ENCODE measurements at regions not wholly inside any gene's neighbourhood (a gene's known extent, or its start where the extent isn't known, plus 50 kb on each side); places are given as distances from the start of the nearest gene placed in this dataset.
"Not testable (repeated sequence)": the region's sequence is repeated elsewhere in the genome, so short reads cannot be mapped to it uniquely, and the experiment has no call there.

- 89 to 90% methylated on average over 8 of the region's 8 CpGs for WGBS, 2 donors
- Histone ChIP-seq H3K4me1 (ENCODE audit: control insufficient read depth in 1 of 2, insufficient read depth in 2 of 2, low read length in 2 of 2) (no peaks in the 10 kb centered on the region), H3K27ac (ENCODE audit: low read depth in 1 of 2, low read length in 2 of 2) (no peak overlapping the region), H3K9me3 (ENCODE audit: control insufficient read depth, low read length) (no peaks in the 10 kb centered on the region), H3K4me3 (ENCODE audit: low read length in 2 of 2) (no peak overlapping the region), H3K36me3 (ENCODE audit: control insufficient read depth in 1 of 2, insufficient read depth in 2 of 2, low read length in 1 of 2) (no peaks in the 10 kb centered on the region), H3K27me3 (ENCODE audit: control insufficient read depth in 1 of 2, insufficient read depth in 2 of 2, low read length in 1 of 2) (no peaks in the 10 kb centered on the region)
- DNase-seq (no peak), ATAC-seq (ENCODE audit: low FRiP score) (no peak)
- intact Hi-C loops (cut with DNase I) = no loop called here
Observed at GRCh38 chr16:50448522-50448921, 79.7 kb upstream of the BRD7 start.

GRCh38 chr16:50447386-50447785 is 78.6 kb upstream of the BRD7 start:
- DNase-seq; H3K4me1 ChIP-seq (ENCODE audit: control insufficient read depth in 1 of 2, insufficient read depth in 2 of 2, low read length in 2 of 2); H3K4me3 ChIP-seq (ENCODE audit: low read length in 2 of 2); H3K36me3 ChIP-seq (ENCODE audit: control insufficient read depth in 1 of 2, insufficient read depth in 2 of 2, low read length in 1 of 2); ATAC-seq (ENCODE audit: low FRiP score); H3K9me3 ChIP-seq (ENCODE audit: control insufficient read depth, low read length); H3K27ac ChIP-seq (ENCODE audit: low read depth in 1 of 2, low read length in 2 of 2); H3K27me3 ChIP-seq (ENCODE audit: control insufficient read depth in 1 of 2, insufficient read depth in 2 of 2, low read length in 1 of 2); intact Hi-C loops (cut with DNase I): not testable (repeated sequence)
- 88 to 92% methylated on average over 8 of the region's 8 CpGs for WGBS, 2 donors

- no peaks in the 10 kb centered on the region for H3K27me3 ChIP-seq (ENCODE audit: control insufficient read depth in 1 of 2, insufficient read depth in 2 of 2, low read length in 1 of 2)
- H3K9me3 ChIP-seq (ENCODE audit: control insufficient read depth, low read length) = no peaks in the 10 kb centered on the region
- H3K27ac ChIP-seq (ENCODE audit: low read depth in 1 of 2, low read length in 2 of 2) = no peak overlapping the region
- H3K36me3 ChIP-seq (ENCODE audit: control insufficient read depth in 1 of 2, insufficient read depth in 2 of 2, low read length in 1 of 2) = no peaks in the 10 kb centered on the region
- WGBS, 2 donors = 96 to 99% methylated on average over 4 of the region's 4 CpGs
- no peak overlapping the region for H3K4me3 ChIP-seq (ENCODE audit: low read length in 2 of 2)
- DNase-seq (no peak), ATAC-seq (ENCODE audit: low FRiP score) (no peak)
- H3K4me1 ChIP-seq (ENCODE audit: control insufficient read depth in 1 of 2, insufficient read depth in 2 of 2, low read length in 2 of 2) = no peaks in the 10 kb centered on the region
- intact Hi-C loops (cut with DNase I) = no loop called here
Observed at GRCh38 chr16:50446861-50447260, 78.1 kb upstream of the BRD7 start.

- intact Hi-C loops (cut with DNase I) = no loop called here
- no peak overlapping the region for H3K4me3 ChIP-seq (ENCODE audit: low read length in 2 of 2)
- H3K36me3 ChIP-seq (ENCODE audit: control insufficient read depth in 1 of 2, insufficient read depth in 2 of 2, low read length in 1 of 2) = no peaks in the 10 kb centered on the region
- ATAC-seq (ENCODE audit: low FRiP score) (no peak), DNase-seq (no peak)
- no peak overlapping the region for H3K27ac ChIP-seq (ENCODE audit: low read depth in 1 of 2, low read length in 2 of 2)
- H3K9me3 ChIP-seq (ENCODE audit: control insufficient read depth, low read length) = peaks cover 2% of the 10 kb centered on the region
- no peaks in the 10 kb centered on the region for H3K27me3 ChIP-seq (ENCODE audit: control insufficient read depth in 1 of 2, insufficient read depth in 2 of 2, low read length in 1 of 2)
- WGBS, 2 donors = 89 to 92% methylated on average over 19 of the region's 19 CpGs
- no peaks in the 10 kb centered on the region for H3K4me1 ChIP-seq (ENCODE audit: control insufficient read depth in 1 of 2, insufficient read depth in 2 of 2, low read length in 2 of 2)
Observed at GRCh38 chr16:50445621-50446555, 77.1 kb upstream of the BRD7 start.

GRCh38 chr16:50444526-50444925 is 75.7 kb upstream of the BRD7 start:
- H3K27me3 ChIP-seq (ENCODE audit: control insufficient read depth in 1 of 2, insufficient read depth in 2 of 2, low read length in 1 of 2) = no peaks in the 10 kb centered on the region
- no peak for ATAC-seq (ENCODE audit: low FRiP score)
- WGBS, 2 donors = 80 to 88% methylated on average over 1 of the region's 1 CpG
- no peaks in the 10 kb centered on the region for H3K4me1 ChIP-seq (ENCODE audit: control insufficient read depth in 1 of 2, insufficient read depth in 2 of 2, low read length in 2 of 2)
- no peak overlapping the region for H3K4me3 ChIP-seq (ENCODE audit: low read length in 2 of 2)
- H3K27ac ChIP-seq (ENCODE audit: low read depth in 1 of 2, low read length in 2 of 2) = no peak overlapping the region
- H3K9me3 ChIP-seq (ENCODE audit: control insufficient read depth, low read length) = peaks cover 2% of the 10 kb centered on the region
- H3K36me3 ChIP-seq (ENCODE audit: control insufficient read depth in 1 of 2, insufficient read depth in 2 of 2, low read length in 1 of 2) = no peaks in the 10 kb centered on the region
- DNase-seq = no peak
- intact Hi-C loops (cut with DNase I) = no loop called here

- WGBS, 2 donors = 95 to 97% methylated on average over 3 of the region's 3 CpGs
- intact Hi-C loops (cut with DNase I) = no loop called here
- Histone ChIP-seq H3K27ac (ENCODE audit: low read depth in 1 of 2, low read length in 2 of 2) (no peak overlapping the region), H3K36me3 (ENCODE audit: control insufficient read depth in 1 of 2, insufficient read depth in 2 of 2, low read length in 1 of 2) (no peaks in the 10 kb centered on the region), H3K9me3 (ENCODE audit: control insufficient read depth, low read length) (peaks cover 5% of the 10 kb centered on the region), H3K4me3 (ENCODE audit: low read length in 2 of 2) (no peak overlapping the region), H3K4me1 (ENCODE audit: control insufficient read depth in 1 of 2, insufficient read depth in 2 of 2, low read length in 2 of 2) (no peaks in the 10 kb centered on the region), H3K27me3 (ENCODE audit: control insufficient read depth in 1 of 2, insufficient read depth in 2 of 2, low read length in 1 of 2) (no peaks in the 10 kb centered on the region)
- ATAC-seq (ENCODE audit: low FRiP score) (no peak), DNase-seq (no peak)
Observed at GRCh38 chr16:50442221-50442620, 73.4 kb upstream of the BRD7 start.

- Histone ChIP-seq H3K27me3 (ENCODE audit: control insufficient read depth in 1 of 2, insufficient read depth in 2 of 2, low read length in 1 of 2) (no peaks in the 10 kb centered on the region), H3K36me3 (ENCODE audit: control insufficient read depth in 1 of 2, insufficient read depth in 2 of 2, low read length in 1 of 2) (no peaks in the 10 kb centered on the region), H3K9me3 (ENCODE audit: control insufficient read depth, low read length) (peaks cover 5% of the 10 kb centered on the region), H3K4me1 (ENCODE audit: control insufficient read depth in 1 of 2, insufficient read depth in 2 of 2, low read length in 2 of 2) (no peaks in the 10 kb centered on the region), H3K4me3 (ENCODE audit: low read length in 2 of 2) (no peak overlapping the region), H3K27ac (ENCODE audit: low read depth in 1 of 2, low read length in 2 of 2) (no peak overlapping the region)
- DNase-seq (no peak), ATAC-seq (ENCODE audit: low FRiP score) (no peak)
- WGBS, 2 donors = 91 to 93% methylated on average over 6 to 7 of the region's 7 CpGs
- intact Hi-C loops (cut with DNase I) = no loop called here
Observed at GRCh38 chr16:50441486-50442157, 72.8 kb upstream of the BRD7 start.

- intact Hi-C loops (cut with DNase I) = no loop called here
- H3K27me3 ChIP-seq (ENCODE audit: control insufficient read depth in 1 of 2, insufficient read depth in 2 of 2, low read length in 1 of 2) = no peaks in the 10 kb centered on the region
- H3K36me3 ChIP-seq (ENCODE audit: control insufficient read depth in 1 of 2, insufficient read depth in 2 of 2, low read length in 1 of 2) = no peaks in the 10 kb centered on the region
- peaks cover 5% of the 10 kb centered on the region for H3K9me3 ChIP-seq (ENCODE audit: control insufficient read depth, low read length)
- no peak overlapping the region for H3K4me3 ChIP-seq (ENCODE audit: low read length in 2 of 2)
- DNase-seq (no peak), ATAC-seq (ENCODE audit: low FRiP score) (no peak)
- H3K4me1 ChIP-seq (ENCODE audit: control insufficient read depth in 1 of 2, insufficient read depth in 2 of 2, low read length in 2 of 2) = no peaks in the 10 kb centered on the region
- H3K27ac ChIP-seq (ENCODE audit: low read depth in 1 of 2, low read length in 2 of 2) = no peak overlapping the region
- WGBS, 2 donors = 95 to 98% methylated on average over 4 of the region's 4 CpGs
Observed at GRCh38 chr16:50440991-50441390, 72.2 kb upstream of the BRD7 start.

DNA sequence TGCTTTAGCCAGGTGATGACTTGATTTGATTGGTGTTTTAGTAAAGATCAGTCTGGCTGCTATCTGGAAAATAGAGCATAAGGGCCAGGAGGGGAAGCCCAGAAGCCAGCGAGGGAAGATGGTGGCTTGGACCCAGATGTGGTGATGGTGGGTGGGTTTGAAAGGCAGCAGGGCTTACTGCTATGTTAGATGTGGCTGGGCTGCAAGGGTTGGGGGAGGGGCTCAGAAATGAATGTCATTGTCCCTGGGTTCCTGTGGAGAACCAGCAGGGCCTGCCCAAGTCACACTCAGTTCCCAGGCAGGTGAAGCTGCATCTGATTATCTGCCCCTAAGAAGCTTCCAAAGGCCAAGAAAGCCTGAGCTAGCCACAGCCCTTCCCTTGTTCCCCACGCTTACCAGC is 71.7 kb upstream of the BRD7 start:
- Histone ChIP-seq H3K4me1 (ENCODE audit: control insufficient read depth in 1 of 2, insufficient read depth in 2 of 2, low read length in 2 of 2) (no peaks in the 10 kb centered on the region), H3K9me3 (ENCODE audit: control insufficient read depth, low read length) (peaks cover 5% of the 10 kb centered on the region), H3K27me3 (ENCODE audit: control insufficient read depth in 1 of 2, insufficient read depth in 2 of 2, low read length in 1 of 2) (no peaks in the 10 kb centered on the region), H3K4me3 (ENCODE audit: low read length in 2 of 2) (no peak overlapping the region), H3K27ac (ENCODE audit: low read depth in 1 of 2, low read length in 2 of 2) (no peak overlapping the region), H3K36me3 (ENCODE audit: control insufficient read depth in 1 of 2, insufficient read depth in 2 of 2, low read length in 1 of 2) (no peaks in the 10 kb centered on the region)
- ATAC-seq (ENCODE audit: low FRiP score) (no peak), DNase-seq (no peak)
- WGBS, 2 donors = 80 to 95% methylated on average over 2 of the region's 2 CpGs
- intact Hi-C loops (cut with DNase I) = no loop called here

All from aorta (tissue), 5 donors.